C4-2B (cell line): ENCODE measurements at regions not wholly inside any gene's neighbourhood (a gene's known extent, or its start where the extent isn't known, plus 50 kb on each side); places are given as distances from the start of the nearest gene placed in this dataset.

ENCODE experiments used
- ZFX ChIP-seq: fragments of 450-650 bp; IDR thresholded peaks from 2 replicates; pipeline ENCODE4 v1.6.1; 2017
- TF ChIP-seq, protein P1 (sequence below): fragments of 450-650 bp; conservative IDR thresholded peaks from 2 replicates; pipeline ENCODE4 v1.5.1; 2017; ENCODE audit warnings: mild to moderate bottlenecking

DNA sequence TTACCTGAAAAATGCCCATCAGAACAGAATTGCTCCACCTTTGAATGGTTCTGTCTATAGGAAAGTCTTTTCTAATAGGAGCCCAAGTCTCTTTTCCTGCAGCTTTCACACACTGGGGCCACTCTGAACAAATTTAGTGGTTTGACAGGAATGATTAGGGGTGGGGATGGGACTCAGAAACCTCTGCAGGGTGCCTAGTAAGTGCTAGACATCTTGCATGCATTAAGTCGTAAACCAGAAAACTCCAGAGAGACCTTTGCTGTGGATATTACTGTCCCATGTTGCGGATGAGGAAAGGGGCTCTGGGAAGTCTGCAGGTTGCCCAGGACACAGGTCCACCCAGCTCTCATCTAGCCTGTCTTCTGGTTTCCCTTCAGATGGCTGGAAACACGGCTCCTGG, 189.7 kb downstream of the OPA1 start:
- TF ChIP-seq, protein P1, sequence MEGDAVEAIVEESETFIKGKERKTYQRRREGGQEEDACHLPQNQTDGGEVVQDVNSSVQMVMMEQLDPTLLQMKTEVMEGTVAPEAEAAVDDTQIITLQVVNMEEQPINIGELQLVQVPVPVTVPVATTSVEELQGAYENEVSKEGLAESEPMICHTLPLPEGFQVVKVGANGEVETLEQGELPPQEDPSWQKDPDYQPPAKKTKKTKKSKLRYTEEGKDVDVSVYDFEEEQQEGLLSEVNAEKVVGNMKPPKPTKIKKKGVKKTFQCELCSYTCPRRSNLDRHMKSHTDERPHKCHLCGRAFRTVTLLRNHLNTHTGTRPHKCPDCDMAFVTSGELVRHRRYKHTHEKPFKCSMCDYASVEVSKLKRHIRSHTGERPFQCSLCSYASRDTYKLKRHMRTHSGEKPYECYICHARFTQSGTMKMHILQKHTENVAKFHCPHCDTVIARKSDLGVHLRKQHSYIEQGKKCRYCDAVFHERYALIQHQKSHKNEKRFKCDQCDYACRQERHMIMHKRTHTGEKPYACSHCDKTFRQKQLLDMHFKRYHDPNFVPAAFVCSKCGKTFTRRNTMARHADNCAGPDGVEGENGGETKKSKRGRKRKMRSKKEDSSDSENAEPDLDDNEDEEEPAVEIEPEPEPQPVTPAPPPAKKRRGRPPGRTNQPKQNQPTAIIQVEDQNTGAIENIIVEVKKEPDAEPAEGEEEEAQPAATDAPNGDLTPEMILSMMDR, result no peak
- TF ChIP-seq ZFX, result no peak
